Lung (tissue), 11 donors: ENCODE measurements at regions not wholly inside any gene's neighbourhood (a gene's known extent, or its start where the extent isn't known, plus 50 kb on each side); places are given as distances from the start of the nearest gene placed in this dataset.

Source experiments
- ATAC-seq: fragments of 200-7000 bp; cut with Tn5 transposase; one replicate; pipeline ENCODE4 v1.9.1; 2020; ENCODE audit warnings: moderate number of reproducible peaks; ENCODE audit not compliant: insufficient read depth, low FRiP score
- DNase-seq, 3 donors: peaks; one replicate each; pipeline ENCODE4 v3.0.0-alpha.2; 2013 to 2017
- H3K27ac ChIP-seq, 2 donors: one replicate each; pipeline ENCODE4 v1.5.1; 2013; ENCODE audit warnings: mild to moderate bottlenecking in 2 of 2, moderate library complexity in 2 of 2, control low read depth in 1 of 2, inconsistent platforms in 1 of 2, low read depth in 1 of 2, low read length in 1 of 2
- H3K27me3 ChIP-seq, 3 donors: one replicate each; pipeline ENCODE4 v1.5.1; 2013; ENCODE audit warnings: low read length in 2 of 3; ENCODE audit not compliant: control insufficient read depth in 3 of 3, insufficient read depth in 3 of 3
- H3K36me3 ChIP-seq, 4 donors: one replicate each; pipeline ENCODE4 v1.5.1; 2013; ENCODE audit warnings: low read length in 4 of 4, mild to moderate bottlenecking in 1 of 4, moderate library complexity in 1 of 4; ENCODE audit not compliant: control insufficient read depth in 4 of 4, insufficient read depth in 4 of 4
- H3K4me1 ChIP-seq, 5 donors: one replicate each; pipeline ENCODE4 v1.5.1; 2013; ENCODE audit warnings: low read length in 5 of 5, mild to moderate bottlenecking in 2 of 5, moderate library complexity in 1 of 5; ENCODE audit not compliant: control insufficient read depth in 5 of 5, insufficient read depth in 5 of 5
- H3K4me3 ChIP-seq: one replicate; pipeline ENCODE4 v1.5.1; 2013; ENCODE audit warnings: mild to moderate bottlenecking, control low read depth, moderate library complexity
- H3K9ac ChIP-seq, 2 donors: one replicate each; pipeline ENCODE4 v1.5.1; 2013; ENCODE audit warnings: low read length in 2 of 2, control low read depth in 1 of 2; ENCODE audit not compliant: insufficient read depth in 1 of 2
- H3K9me3 ChIP-seq, 4 donors: one replicate each; pipeline ENCODE4 v1.5.1; 2013; ENCODE audit warnings: low read length in 3 of 4, mild to moderate bottlenecking in 1 of 4, moderate library complexity in 1 of 4; ENCODE audit not compliant: control insufficient read depth in 4 of 4, insufficient read depth in 3 of 4
- WGBS, 2 donors: extraction: QIAGEN DNeasy Blood & Tissue Kit; methylation state at CpG; one replicate each; pipeline ENCODE4 v1.1.7; 2013; 5-methylcytosine and 5-hydroxymethylcytosine counted together
- TF ChIP-seq, protein P1 (sequence below): IDR thresholded peaks from 2 replicates; pipeline ENCODE4 v1.5.1; 2012; ENCODE audit warnings: mild to moderate bottlenecking; ENCODE audit errors: control extremely low read depth, extremely low read depth
- donor health status: control.
- donor health status: control.
- donor health status: Bipolar disorder and iron deficiency.
- donor health status: healthy.
- donor health status: DM: yes; HTN: yes; CAD: no.

DNA sequence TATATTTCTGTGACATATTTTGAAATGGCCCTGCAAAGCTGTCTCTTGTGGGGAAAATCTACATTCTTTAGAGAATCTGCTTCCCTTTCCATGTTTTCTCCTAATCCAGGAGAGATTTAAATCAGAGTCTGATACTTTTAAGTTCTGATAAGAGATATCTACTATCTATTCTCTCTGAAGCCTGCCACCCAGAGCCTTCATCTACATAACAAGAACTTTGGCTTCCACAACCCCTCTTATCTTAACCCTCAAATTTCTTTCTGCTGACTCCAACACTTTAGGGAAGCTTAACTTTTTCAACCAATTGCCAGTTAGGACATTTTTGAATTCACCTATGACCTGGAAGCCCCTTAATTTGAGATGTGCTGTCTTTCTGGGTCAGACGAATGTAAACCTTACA, 965.2 kb downstream of the TBC1D22A start:
- 47 to 61% methylated on average over 1 of the region's 1 CpG for WGBS, 2 donors

DNA sequence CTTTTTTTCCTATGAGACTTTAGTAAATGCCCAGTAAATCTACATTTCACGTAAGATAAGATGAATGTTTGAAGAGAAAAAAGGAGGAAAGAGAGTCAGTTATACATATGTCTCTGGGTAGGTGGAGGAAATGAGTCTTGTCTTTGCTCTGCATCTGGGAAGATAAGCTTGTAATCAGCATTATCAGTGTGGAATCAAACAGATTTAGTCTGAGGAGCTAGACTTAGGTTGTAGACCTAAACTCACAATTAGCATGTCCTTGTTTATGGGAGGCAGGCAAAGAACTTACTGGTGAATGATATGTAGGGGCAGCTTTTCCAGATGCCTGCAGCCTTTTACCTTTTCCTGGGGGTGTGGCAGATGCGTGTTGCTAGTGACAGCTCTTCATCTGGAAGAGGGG, 962.3 kb downstream of the TBC1D22A start:
- TF ChIP-seq, protein P1, sequence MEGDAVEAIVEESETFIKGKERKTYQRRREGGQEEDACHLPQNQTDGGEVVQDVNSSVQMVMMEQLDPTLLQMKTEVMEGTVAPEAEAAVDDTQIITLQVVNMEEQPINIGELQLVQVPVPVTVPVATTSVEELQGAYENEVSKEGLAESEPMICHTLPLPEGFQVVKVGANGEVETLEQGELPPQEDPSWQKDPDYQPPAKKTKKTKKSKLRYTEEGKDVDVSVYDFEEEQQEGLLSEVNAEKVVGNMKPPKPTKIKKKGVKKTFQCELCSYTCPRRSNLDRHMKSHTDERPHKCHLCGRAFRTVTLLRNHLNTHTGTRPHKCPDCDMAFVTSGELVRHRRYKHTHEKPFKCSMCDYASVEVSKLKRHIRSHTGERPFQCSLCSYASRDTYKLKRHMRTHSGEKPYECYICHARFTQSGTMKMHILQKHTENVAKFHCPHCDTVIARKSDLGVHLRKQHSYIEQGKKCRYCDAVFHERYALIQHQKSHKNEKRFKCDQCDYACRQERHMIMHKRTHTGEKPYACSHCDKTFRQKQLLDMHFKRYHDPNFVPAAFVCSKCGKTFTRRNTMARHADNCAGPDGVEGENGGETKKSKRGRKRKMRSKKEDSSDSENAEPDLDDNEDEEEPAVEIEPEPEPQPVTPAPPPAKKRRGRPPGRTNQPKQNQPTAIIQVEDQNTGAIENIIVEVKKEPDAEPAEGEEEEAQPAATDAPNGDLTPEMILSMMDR: no peak
- DNase-seq: no peak
- Histone ChIP-seq H3K36me3 (no peaks in the 10 kb centered on the region), H3K9ac (no peak overlapping the region), H3K4me3 (no peak overlapping the region), H3K27ac (no peak overlapping the region), H3K9me3 (peaks cover 0 to 3% (median 1%) of the 10 kb centered on the region in 4 donors), H3K27me3 (no peaks in the 10 kb centered on the region), H3K4me1 (no peaks in the 10 kb centered on the region)
- WGBS, 2 donors: 48 to 65% methylated on average over 2 of the region's 2 CpGs
- ATAC-seq: no peak

More for the DNA sequence above, 965.2 kb downstream of the TBC1D22A start:
- TF ChIP-seq, protein P1: no peak
- DNase-seq (no peak), ATAC-seq (no peak)
- Histone ChIP-seq H3K36me3 (no peaks in the 10 kb centered on the region), H3K9me3 (peaks cover 0 to 7% (median 2%) of the 10 kb centered on the region in 4 donors), H3K27ac (no peak overlapping the region), H3K4me1 (no peaks in the 10 kb centered on the region), H3K4me3 (no peak overlapping the region), H3K27me3 (no peaks in the 10 kb centered on the region), H3K9ac (no peak overlapping the region)

DNA sequence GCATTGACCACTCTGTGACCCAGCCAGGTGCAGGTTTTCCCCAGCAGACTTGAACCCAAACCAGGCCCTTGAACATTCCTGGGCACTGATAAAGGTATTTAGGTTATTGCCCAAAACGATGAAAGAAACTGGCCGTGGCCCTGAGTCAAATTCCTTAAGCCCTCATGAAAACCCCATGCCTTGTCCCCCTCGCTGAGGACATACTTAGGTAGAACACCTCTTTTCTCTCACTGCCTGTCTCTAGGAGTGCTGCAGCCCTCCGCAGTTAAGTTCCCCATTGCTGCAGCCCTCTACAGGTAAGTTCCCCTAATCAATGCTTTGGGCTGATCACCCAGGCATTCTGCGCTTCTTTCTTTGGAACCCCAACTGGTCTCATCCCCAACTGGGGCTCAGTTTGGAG, 961.6 kb downstream of the TBC1D22A start:
- no peak overlapping the region for H3K27ac ChIP-seq
- 52 to 58% methylated on average over 5 of the region's 5 CpGs for WGBS, 2 donors
- no peaks in the 10 kb centered on the region for H3K4me1 ChIP-seq
- DNase-seq (no peak), ATAC-seq (no peak)
- no peak overlapping the region for H3K9ac ChIP-seq
- no peaks in the 10 kb centered on the region for H3K27me3 ChIP-seq
- peaks cover 0 to 4% (median 1%) of the 10 kb centered on the region in 4 donors for H3K9me3 ChIP-seq
- H3K4me3 ChIP-seq: no peak overlapping the region
- no peaks in the 10 kb centered on the region for H3K36me3 ChIP-seq
- TF ChIP-seq, protein P1: no peak

DNA sequence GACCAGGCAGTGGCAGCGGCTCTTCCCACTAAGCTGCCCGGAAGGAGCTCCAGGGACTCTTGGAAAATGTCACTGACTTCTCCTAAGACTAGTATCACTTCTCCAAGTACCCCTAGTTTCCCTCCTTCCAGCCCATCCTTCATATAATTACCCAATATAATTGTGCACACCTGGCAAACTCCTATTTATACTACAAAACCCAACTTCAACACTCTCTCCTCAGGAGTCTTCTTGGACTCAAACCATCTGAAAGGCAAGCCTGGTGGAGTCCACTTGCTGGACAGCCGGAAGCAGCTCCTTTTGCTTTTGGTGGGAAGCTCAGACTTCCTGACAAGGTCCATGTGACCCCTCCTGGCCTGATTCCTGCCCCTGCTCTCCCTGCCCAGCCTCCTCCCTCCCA, 955.9 kb downstream of the TBC1D22A start:
- no peak overlapping the region for H3K9ac ChIP-seq
- no peaks in the 10 kb centered on the region for H3K4me1 ChIP-seq
- ATAC-seq (no peak), DNase-seq (no peak)
- no peak overlapping the region for H3K4me3 ChIP-seq
- H3K9me3 ChIP-seq: peaks cover 0 to 4% (median 0%) of the 10 kb centered on the region in 4 donors
- no peak overlapping the region for H3K27ac ChIP-seq
- 80 to 82% methylated on average over 3 of the region's 3 CpGs for WGBS, 2 donors
- TF ChIP-seq, protein P1: no peak
- no peaks in the 10 kb centered on the region for H3K36me3 ChIP-seq
- H3K27me3 ChIP-seq: no peaks in the 10 kb centered on the region
